ENCODE measurements at regions not wholly inside any gene's neighbourhood (a gene's known extent, or its start where the extent isn't known, plus 50 kb on each side); places are given as distances from the start of the nearest gene placed in this dataset.

GRCh38 chr3:144585953-144586352 is 614.3 kb downstream of the DIPK2A start:
- no peak for TF ChIP-seq EP300 (IDR thresholded peaks at IDR 0.05; ENCODE audit: borderline replicate concordance)
- no peak for TF ChIP-seq NFIC (IDR thresholded peaks at IDR 0.05)

GRCh38 chr3:144586382-144586781 is 614.8 kb downstream of the DIPK2A start:
- TF ChIP-seq TEAD4 (IDR thresholded peaks at IDR 0.05): no peak
- no peak for TF ChIP-seq CREB1 (IDR thresholded peaks at IDR 0.05; ENCODE audit: low read depth)
- TF ChIP-seq RAD21 (IDR thresholded peaks at IDR 0.05; ENCODE audit: low read depth): no peak

GRCh38 chr3:144590854-144591253 is 619.2 kb downstream of the DIPK2A start:
- TF ChIP-seq USF1 (IDR thresholded peaks at IDR 0.05): no peak
- TF ChIP-seq MAX (IDR thresholded peaks at IDR 0.05): no peak
- TF ChIP-seq YY1 (IDR thresholded peaks at IDR 0.05; ENCODE audit: low read depth): no peak

GRCh38 chr3:144593881-144594280 is 622.3 kb downstream of the DIPK2A start:
- no peak for TF ChIP-seq USF1 (IDR thresholded peaks at IDR 0.05)
- TF ChIP-seq RAD21 (IDR thresholded peaks at IDR 0.05; ENCODE audit: low read depth): no peak
- no peak for TF ChIP-seq YY1 (IDR thresholded peaks at IDR 0.05; ENCODE audit: low read depth)
- no peak for TF ChIP-seq CEBPB (IDR thresholded peaks at IDR 0.05)
- no peak for TF ChIP-seq TAF1 (IDR thresholded peaks at IDR 0.05; ENCODE audit: low read depth)
- TF ChIP-seq ZBTB7A (IDR thresholded peaks at IDR 0.05; ENCODE audit: low read depth): no peak
- no peak for TF ChIP-seq MAX (IDR thresholded peaks at IDR 0.05)

- TF ChIP-seq TEAD4 (IDR thresholded peaks at IDR 0.05) (no peak), TCF12 (IDR thresholded peaks at IDR 0.05; ENCODE audit: low read depth) (no peak), EP300 (IDR thresholded peaks at IDR 0.05; ENCODE audit: borderline replicate concordance) (no peak)
Measured at GRCh38 chr3:144622845-144623244, 651.2 kb downstream of the DIPK2A start.

GRCh38 chr3:144624656-144625055 is 653.0 kb downstream of the DIPK2A start:
- TF ChIP-seq ZBTB7A (IDR thresholded peaks at IDR 0.05; ENCODE audit: low read depth) (no peak), YY1 (IDR thresholded peaks at IDR 0.05; ENCODE audit: low read depth) (no peak), REST (IDR thresholded peaks at IDR 0.05; ENCODE audit: low read depth) (no peak), USF1 (IDR thresholded peaks at IDR 0.05) (no peak), NFIC (IDR thresholded peaks at IDR 0.05) (no peak), TEAD4 (IDR thresholded peaks at IDR 0.05) (no peak), EGR1 (IDR thresholded peaks at IDR 0.05) (no peak), TAF1 (IDR thresholded peaks at IDR 0.05; ENCODE audit: low read depth) (no peak), CEBPB (IDR thresholded peaks at IDR 0.05) (no peak), CREB1 (IDR thresholded peaks at IDR 0.05; ENCODE audit: low read depth) (no peak), FOXM1 (IDR thresholded peaks at IDR 0.05; ENCODE audit: borderline replicate concordance, low read depth) (no peak), EP300 (IDR thresholded peaks at IDR 0.05; ENCODE audit: borderline replicate concordance) (no peak), MAX (IDR thresholded peaks at IDR 0.05) (no peak), RAD21 (IDR thresholded peaks at IDR 0.05; ENCODE audit: low read depth) (no peak)

- TF ChIP-seq EGR1 (IDR thresholded peaks at IDR 0.05): no peak
- no peak for TF ChIP-seq USF1 (IDR thresholded peaks at IDR 0.05)
- TF ChIP-seq TAF1 (IDR thresholded peaks at IDR 0.05; ENCODE audit: low read depth): no peak
- no peak for TF ChIP-seq ZBTB7A (IDR thresholded peaks at IDR 0.05; ENCODE audit: low read depth)
- no peak for TF ChIP-seq CREB1 (IDR thresholded peaks at IDR 0.05; ENCODE audit: low read depth)
- TF ChIP-seq NFIC (IDR thresholded peaks at IDR 0.05): no peak
- TF ChIP-seq TEAD4 (IDR thresholded peaks at IDR 0.05): no peak
- no peak for TF ChIP-seq CEBPB (IDR thresholded peaks at IDR 0.05)
- no peak for TF ChIP-seq FOXM1 (IDR thresholded peaks at IDR 0.05; ENCODE audit: borderline replicate concordance, low read depth)
- no peak for TF ChIP-seq REST (IDR thresholded peaks at IDR 0.05; ENCODE audit: low read depth)
- no peak for TF ChIP-seq MAX (IDR thresholded peaks at IDR 0.05)
- no peak for TF ChIP-seq EP300 (IDR thresholded peaks at IDR 0.05; ENCODE audit: borderline replicate concordance)
- TF ChIP-seq YY1 (IDR thresholded peaks at IDR 0.05; ENCODE audit: low read depth): no peak
- TF ChIP-seq RAD21 (IDR thresholded peaks at IDR 0.05; ENCODE audit: low read depth): no peak
Measured at GRCh38 chr3:144626835-144627234, 655.2 kb downstream of the DIPK2A start.
